Suprapubic skin (tissue), 3 donors: ENCODE measurements at regions not wholly inside any gene's neighbourhood (a gene's known extent, or its start where the extent isn't known, plus 50 kb on each side); places are given as distances from the start of the nearest gene placed in this dataset.

Experiments used
- CTCF ChIP-seq, 2 donors: fragments of 200-600 bp in 1 of 2; fragments of 450-650 bp in 1 of 2; sonication (generic) in 1 of 2; IDR thresholded peaks; one replicate each; pipeline ENCODE4 v1.5.1; 2016 to 2019; ENCODE audit warnings: antibody characterized with exemption in 2 of 2, mild to moderate bottlenecking in 1 of 2, moderate library complexity in 1 of 2
- EP300 ChIP-seq: sonication (generic); formaldehyde crosslinking; IDR thresholded peaks from one replicate; pipeline ENCODE4 v1.6.1; 2017; ENCODE audit warnings: antibody characterized with exemption
- POLR2A ChIP-seq, 2 donors: fragments of 450-650 bp; IDR thresholded peaks; one replicate each; pipeline ENCODE4 v1.6.1; 2017; ENCODE audit warnings: antibody characterized with exemption in 2 of 2, mild to moderate bottlenecking in 2 of 2, moderate library complexity in 2 of 2

- no peak for TF ChIP-seq CTCF (IDR thresholded peaks at IDR 0.05)
- no peak for TF ChIP-seq POLR2A (IDR thresholded peaks at IDR 0.05)
- no peak for TF ChIP-seq EP300
Observed at GRCh38 chr7:137172105-137172590, 171.4 kb downstream of the PTN start.
